T-cell (primary cell): ENCODE measurements at regions not wholly inside any gene's neighbourhood (a gene's known extent, or its start where the extent isn't known, plus 50 kb on each side); places are given as distances from the start of the nearest gene placed in this dataset.

Source experiments
- ATAC-seq, 4 experiments: fragments of 200-7000 bp in 3 of 4; fragments of 150-1000 bp in 1 of 4; cut with Tn5 transposase; replicated peaks in 1 of 4; 1 replicate in 3 of 4; 2 replicates in 1 of 4; pipeline ENCODE4 v1.10.0; 2021; ENCODE audit warnings: moderate library complexity in 3 of 4, mild to moderate bottlenecking in 2 of 4, moderate number of reproducible peaks in 1 of 4
- CTCF ChIA-PET, 2 donors: fragments of 300-600 bp; sonication (Branson Sonifier 250); formaldehyde crosslinking; loops; one replicate each; lab custom pipeline; 2022; ENCODE audit warnings: antibody characterized with exemption in 2 of 2; lab: Charles Lee
- POLR2A ChIA-PET, 2 donors: fragments of 300-600 bp; sonication (Branson Sonifier 250); formaldehyde crosslinking; loops; one replicate each; lab custom pipeline; 2022; ENCODE audit warnings: antibody characterized with exemption in 2 of 2; lab: Charles Lee
- DNase-seq, 35 experiments: peaks; one replicate each; pipeline versions ENCODE4 v3.0.0 to v3.0.0-alpha.2; 2013 to 2023
- H3K27ac ChIP-seq: one replicate; pipeline ENCODE4 v1.5.1; 2013; ENCODE audit warnings: low read length
- H3K27me3 ChIP-seq, 2 experiments: replicated peaks in 1 of 2; 1 replicate in 1 of 2; 2 replicates in 1 of 2; pipeline versions ENCODE4 v1.6.1 to v1.7.0; 2013; ENCODE audit warnings: low read length in 1 of 2, mixed read lengths in 1 of 2; ENCODE audit not compliant: control insufficient read depth in 2 of 2, insufficient read depth in 2 of 2; ENCODE audit errors: extremely low read depth in 1 of 2
- H3K36me3 ChIP-seq, 2 donors: 1 replicate in 1 of 2; 2 replicates in 1 of 2; pipeline versions ENCODE4 v1.6.1 to v1.7.0; 2013; ENCODE audit warnings: low read length in 1 of 2; ENCODE audit not compliant: control insufficient read depth in 2 of 2, insufficient read depth in 1 of 2; ENCODE audit errors: extremely low read depth in 1 of 2
- H3K4me1 ChIP-seq, 2 experiments: 1 replicate in 1 of 2; 2 replicates in 1 of 2; pipeline versions ENCODE4 v1.6.1 to v1.7.0; 2013; ENCODE audit warnings: low read length in 2 of 2, mixed read lengths in 1 of 2; ENCODE audit not compliant: insufficient read depth in 2 of 2, control insufficient read depth in 1 of 2; ENCODE audit errors: extremely low read depth in 1 of 2
- H3K4me3 ChIP-seq, 2 donors: 1 replicate in 1 of 2; 2 replicates in 1 of 2; pipeline versions ENCODE4 v1.5.1 to v1.7.0; 2013; ENCODE audit warnings: mild to moderate bottlenecking in 2 of 2, low read length in 1 of 2, moderate library complexity in 1 of 2; ENCODE audit not compliant: control insufficient read depth in 1 of 2; ENCODE audit errors: extremely low read depth in 1 of 2
- H3K9me3 ChIP-seq: 2 replicates; pipeline ENCODE4 v1.7.0; 2013
- H3K27ac Mint-ChIP-seq, 2 donors: one replicate each; pipeline ENCODE4 v1.8.0; 2020 to 2021; ENCODE audit warnings: mild to moderate bottlenecking in 2 of 2, mixed read lengths in 2 of 2
- H3K27me3 Mint-ChIP-seq, 2 donors: one replicate each; pipeline ENCODE4 v1.8.0; 2021 to 2022; ENCODE audit warnings: mixed read lengths in 2 of 2
- H3K36me3 Mint-ChIP-seq: one replicate; pipeline ENCODE4 v1.8.0; 2021; ENCODE audit warnings: mixed read lengths
- H3K4me1 Mint-ChIP-seq, 3 donors: one replicate each; pipeline ENCODE4 v1.8.0; 2020 to 2022; ENCODE audit warnings: mixed read lengths in 3 of 3, mild to moderate bottlenecking in 1 of 3
- H3K4me3 Mint-ChIP-seq, 3 donors: one replicate each; pipeline ENCODE4 v1.8.0; 2020 to 2022; ENCODE audit warnings: mild to moderate bottlenecking in 3 of 3, mixed read lengths in 3 of 3, moderate library complexity in 3 of 3
- H3K9me3 Mint-ChIP-seq, 3 donors: one replicate each; pipeline ENCODE4 v1.8.0; 2020 to 2022; ENCODE audit warnings: mixed read lengths in 3 of 3
- WGBS: methylation state at CpG from one replicate; pipeline ENCODE4 v1.1.5; 2013; ENCODE audit warnings: missing lambda C conversion rate; ENCODE audit not compliant: insufficient coverage; 5-methylcytosine and 5-hydroxymethylcytosine counted together

- Histone ChIP-seq H3K27ac (no peak overlapping the region), H3K4me1 (no peaks in the 10 kb centered on the region), H3K27me3 (peaks cover 0 to 20% of the 10 kb centered on the region in 2 experiments), H3K4me3 (no peak overlapping the region), H3K9me3 (no peaks in the 10 kb centered on the region), H3K36me3 (no peaks in the 10 kb centered on the region)
- WGBS: 100% methylated on average over 1 of the region's 2 CpGs
- peaks cover 0 to 2% (median 0%) of the 10 kb centered on the region in 3 donors for H3K4me1 Mint-ChIP-seq
- no peak overlapping the region for H3K27ac Mint-ChIP-seq
- H3K36me3 Mint-ChIP-seq: no peaks in the 10 kb centered on the region
- H3K27me3 Mint-ChIP-seq: peaks cover 4 to 10% of the 10 kb centered on the region in 2 donors
- H3K4me3 Mint-ChIP-seq: no peak overlapping the region
- no peaks in the 10 kb centered on the region for H3K9me3 Mint-ChIP-seq
- POLR2A ChIA-PET: no interaction called here
- ATAC-seq (no peak), DNase-seq (no peak)
- CTCF ChIA-PET: no interaction called here
Measured at GRCh38 chr11:112693781-112694180, 267.4 kb upstream of the NCAM1 start.

GRCh38 chr11:112694245-112694644, 267.0 kb upstream of the NCAM1 start:
- no peaks in the 10 kb centered on the region for H3K9me3 Mint-ChIP-seq
- peaks cover 0 to 20% of the 10 kb centered on the region in 2 experiments for H3K27me3 ChIP-seq
- H3K4me1 Mint-ChIP-seq: peaks cover 0 to 2% (median 0%) of the 10 kb centered on the region in 3 donors
- no peaks in the 10 kb centered on the region for H3K36me3 Mint-ChIP-seq
- no peak for ATAC-seq
- no peaks in the 10 kb centered on the region for H3K36me3 ChIP-seq
- no peak overlapping the region for H3K27ac ChIP-seq
- H3K4me3 Mint-ChIP-seq: no peak overlapping the region
- no peak overlapping the region for H3K27ac Mint-ChIP-seq
- H3K9me3 ChIP-seq: no peaks in the 10 kb centered on the region
- ChIA-PET POLR2A (no interaction called here), CTCF (no interaction called here)
- DNase-seq: no peak
- no peaks in the 10 kb centered on the region for H3K4me1 ChIP-seq
- peaks cover 4 to 7% of the 10 kb centered on the region in 2 donors for H3K27me3 Mint-ChIP-seq
- no peak overlapping the region for H3K4me3 ChIP-seq
- 60% methylated on average over 1 of the region's 1 CpG for WGBS

GRCh38 chr11:112694813-112695212, 266.4 kb upstream of the NCAM1 start:
- ChIA-PET CTCF (no interaction called here), POLR2A (no interaction called here)
- Mint-ChIP-seq H3K27ac (no peak overlapping the region), H3K36me3 (no peaks in the 10 kb centered on the region), H3K9me3 (no peaks in the 10 kb centered on the region), H3K27me3 (peaks cover 4 to 5% of the 10 kb centered on the region in 2 donors), H3K4me3 (no peak overlapping the region), H3K4me1 (peaks cover 0 to 2% (median 0%) of the 10 kb centered on the region in 3 donors)
- Histone ChIP-seq H3K4me1 (no peaks in the 10 kb centered on the region), H3K27me3 (peaks cover 0 to 16% of the 10 kb centered on the region in 2 experiments), H3K36me3 (no peaks in the 10 kb centered on the region), H3K9me3 (no peaks in the 10 kb centered on the region), H3K27ac (no peak overlapping the region), H3K4me3 (no peak overlapping the region)
- ATAC-seq: no peak
- no peak for DNase-seq
- WGBS: no CpG with 5 or more reads among the region's 3 CpGs

- ChIA-PET POLR2A (no interaction called here), CTCF (no interaction called here)
- Histone ChIP-seq H3K36me3 (no peaks in the 10 kb centered on the region), H3K27me3 (peaks cover 0 to 8% of the 10 kb centered on the region in 2 experiments), H3K9me3 (no peaks in the 10 kb centered on the region), H3K4me3 (no peak overlapping the region), H3K27ac (no peak overlapping the region), H3K4me1 (no peaks in the 10 kb centered on the region)
- peaks cover 0 to 2% (median 1%) of the 10 kb centered on the region in 3 donors for H3K9me3 Mint-ChIP-seq
- DNase-seq (no peak), ATAC-seq (no peak)
- H3K4me1 Mint-ChIP-seq: peaks cover 0 to 2% (median 0%) of the 10 kb centered on the region in 3 donors
- WGBS: no CpG with 5 or more reads among the region's 10 CpGs
- H3K36me3 Mint-ChIP-seq: no peaks in the 10 kb centered on the region
- no peak overlapping the region for H3K27ac Mint-ChIP-seq
- peaks cover 4 to 7% of the 10 kb centered on the region in 2 donors for H3K27me3 Mint-ChIP-seq
- no peak overlapping the region for H3K4me3 Mint-ChIP-seq
Measured at GRCh38 chr11:112697391-112698178, 263.6 kb upstream of the NCAM1 start.

GRCh38 chr11:112705148-112705547, 256.1 kb upstream of the NCAM1 start:
- peaks cover 2 to 13% (median 8%) of the 10 kb centered on the region in 3 donors for H3K9me3 Mint-ChIP-seq
- POLR2A ChIA-PET: no interaction called here
- H3K4me3 ChIP-seq: no peak overlapping the region
- CTCF ChIA-PET: no interaction called here
- no peaks in the 10 kb centered on the region for H3K9me3 ChIP-seq
- 76% methylated on average over 2 of the region's 2 CpGs for WGBS
- DNase-seq (no peak), ATAC-seq (no peak)
- H3K27me3 ChIP-seq: peaks cover 0 to 3% of the 10 kb centered on the region in 2 experiments
- H3K27ac ChIP-seq: no peak overlapping the region
- peaks cover 5 to 20% of the 10 kb centered on the region in 2 donors for H3K27me3 Mint-ChIP-seq
- no peaks in the 10 kb centered on the region for H3K4me1 ChIP-seq
- H3K36me3 ChIP-seq: no peaks in the 10 kb centered on the region
- no peaks in the 10 kb centered on the region for H3K4me1 Mint-ChIP-seq
- H3K36me3 Mint-ChIP-seq: no peaks in the 10 kb centered on the region
- H3K4me3 Mint-ChIP-seq: no peak overlapping the region
- H3K27ac Mint-ChIP-seq: no peak overlapping the region

GRCh38 chr11:112706863-112707262, 254.4 kb upstream of the NCAM1 start:
- H3K27ac Mint-ChIP-seq: no peak overlapping the region
- DNase-seq: no peak
- H3K9me3 Mint-ChIP-seq: peaks cover 2 to 13% (median 8%) of the 10 kb centered on the region in 3 donors
- H3K36me3 Mint-ChIP-seq: no peaks in the 10 kb centered on the region
- H3K4me1 ChIP-seq: no peaks in the 10 kb centered on the region
- 100% methylated on average over 1 of the region's 1 CpG for WGBS
- H3K27ac ChIP-seq: no peak overlapping the region
- H3K4me1 Mint-ChIP-seq: no peaks in the 10 kb centered on the region
- ChIA-PET POLR2A (no interaction called here), CTCF (no interaction called here)
- H3K4me3 ChIP-seq: no peak overlapping the region
- ATAC-seq: no peak
- H3K9me3 ChIP-seq: no peaks in the 10 kb centered on the region
- peaks cover 0 to 3% of the 10 kb centered on the region in 2 experiments for H3K27me3 ChIP-seq
- no peak overlapping the region for H3K4me3 Mint-ChIP-seq
- peaks cover 5 to 26% of the 10 kb centered on the region in 2 donors for H3K27me3 Mint-ChIP-seq
- no peaks in the 10 kb centered on the region for H3K36me3 ChIP-seq
